Dermis microvascular lymphatic vessel endothelial cell (primary cell): ENCODE measurements at regions not wholly inside any gene's neighbourhood (a gene's known extent, or its start where the extent isn't known, plus 50 kb on each side); places are given as distances from the start of the nearest gene placed in this dataset.
"Not testable (repeated sequence)": the region's sequence is repeated elsewhere in the genome, so short reads cannot be mapped to it uniquely, and the experiment has no call there.

Experiments used
- DNase-seq, 2 donors: peaks; one replicate each; pipeline versions ENCODE4 v3.0.0 to v3.0.0-alpha.2; 2010; ENCODE audit warnings: low read depth in 2 of 2

DNA sequence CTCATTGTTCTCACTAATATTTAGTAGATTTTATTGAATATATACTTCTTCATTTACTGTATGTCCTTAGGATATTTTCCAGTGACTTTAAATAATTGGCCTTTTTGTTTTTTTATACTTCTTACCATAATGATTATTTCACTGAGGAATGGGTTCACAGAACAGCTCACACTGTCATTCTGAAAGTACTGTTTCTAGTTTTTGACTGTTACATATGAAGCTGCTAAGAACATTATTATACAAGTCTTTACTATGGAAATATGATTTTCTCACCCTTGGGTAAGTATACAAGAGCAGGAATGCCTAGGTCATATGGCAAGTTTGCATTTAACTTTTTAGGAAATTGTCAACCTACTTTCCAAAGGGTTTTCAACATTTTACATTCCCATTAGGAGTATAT, 343.1 kb downstream of the CCER1 start:
- DNase-seq: no peak

DNA sequence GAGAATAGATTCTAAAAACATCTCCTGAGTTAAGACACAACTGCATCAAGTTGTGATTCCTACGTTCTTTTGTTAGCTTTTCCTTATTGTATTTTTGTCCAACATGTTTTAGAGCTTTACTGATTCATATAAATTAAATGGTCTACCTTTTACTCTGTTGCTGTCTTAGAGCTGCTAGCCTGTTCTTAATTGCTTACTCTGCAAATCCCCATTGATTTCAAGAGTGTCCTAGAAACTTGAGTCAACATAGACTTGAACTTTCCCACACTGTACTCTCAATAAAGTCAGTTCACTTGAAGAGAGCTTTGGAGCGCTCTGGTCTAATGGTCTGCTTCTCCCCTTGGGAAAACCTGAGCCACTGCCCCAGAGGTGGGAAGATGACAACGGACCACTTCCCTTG, 343.9 kb downstream of the CCER1 start:
- DNase-seq: no peak

DNA sequence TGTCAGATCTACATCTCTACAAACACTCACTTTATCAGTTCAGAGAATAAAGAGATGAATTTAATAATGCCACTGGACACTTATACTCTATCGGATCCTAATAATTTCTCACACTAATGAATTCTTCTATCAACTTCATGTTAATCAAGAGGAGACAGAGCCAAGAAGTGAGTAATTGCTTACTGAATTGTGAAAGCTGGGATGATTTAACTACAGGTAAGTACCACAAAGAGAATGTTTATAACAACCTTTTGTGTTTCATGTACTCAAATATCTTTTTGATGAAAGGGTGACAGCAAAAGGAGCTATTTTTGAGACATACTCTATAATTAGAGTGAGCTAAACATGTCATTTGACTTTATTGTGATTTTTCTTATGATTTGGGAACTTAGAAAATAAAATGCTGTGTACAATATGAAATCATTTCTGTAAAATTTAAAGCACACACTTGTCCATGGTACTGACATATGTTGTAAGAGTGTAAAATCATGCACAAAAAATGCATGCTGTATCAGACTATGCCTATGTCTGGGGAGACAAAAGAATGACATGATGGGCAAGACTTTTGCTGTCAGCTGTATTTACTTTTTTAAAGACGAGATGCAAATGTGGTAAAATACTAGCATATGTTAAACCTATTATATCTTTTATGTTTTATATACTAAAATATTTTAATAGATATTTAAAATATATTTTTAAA, 361.2 kb downstream of the CCER1 start:
- no peak for DNase-seq

DNA sequence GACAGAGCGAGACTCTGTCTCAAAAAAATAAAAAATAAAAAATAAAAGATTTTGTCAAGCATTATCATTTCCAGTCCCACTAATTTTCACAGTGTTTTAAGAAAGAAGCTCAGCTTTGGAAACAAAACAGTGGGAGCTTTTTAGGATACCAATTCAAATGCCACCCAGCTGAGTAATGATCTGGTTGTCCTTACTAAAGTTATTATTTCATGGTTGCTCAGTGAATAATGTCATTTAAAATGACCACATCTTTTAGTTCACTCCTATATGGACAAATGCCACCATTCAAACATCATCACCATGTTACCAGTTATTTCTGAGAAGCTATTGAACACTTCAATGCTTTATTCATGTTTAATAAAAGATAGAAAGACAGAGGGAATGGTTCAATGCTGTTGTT, 365.0 kb downstream of the CCER1 start:
- DNase-seq: no peak

DNA sequence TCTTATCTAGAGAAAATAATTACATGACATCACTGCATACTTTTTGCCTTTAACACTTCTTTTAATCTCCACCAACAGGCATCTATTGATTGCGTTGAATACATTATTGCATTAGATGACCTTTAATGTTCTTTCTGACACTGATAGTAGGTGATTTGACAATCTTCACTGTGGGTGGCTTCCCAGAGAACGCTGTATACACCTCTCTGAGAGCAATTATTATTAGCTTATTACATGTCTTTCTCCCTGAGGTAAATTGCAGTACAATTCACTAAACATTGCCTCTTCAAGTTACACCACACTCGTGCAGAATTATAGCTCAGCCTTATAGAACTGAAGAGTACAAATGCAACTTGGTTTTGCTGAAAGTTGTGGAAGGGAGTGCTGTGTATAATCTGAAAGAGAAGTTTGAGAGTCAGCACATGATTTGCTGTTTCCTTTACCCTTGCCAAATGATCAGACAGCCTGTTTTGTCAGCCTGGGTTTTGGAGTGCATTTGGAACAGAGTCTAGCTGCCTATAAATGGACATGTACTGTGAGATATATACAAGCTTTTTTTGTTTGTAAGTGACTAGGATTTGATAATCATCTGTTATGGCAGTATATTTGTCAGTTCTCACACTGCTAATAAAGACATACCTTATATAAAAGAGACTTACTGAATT, 369.2 kb downstream of the CCER1 start:
- DNase-seq: peak; percentile 26 to 36

DNA sequence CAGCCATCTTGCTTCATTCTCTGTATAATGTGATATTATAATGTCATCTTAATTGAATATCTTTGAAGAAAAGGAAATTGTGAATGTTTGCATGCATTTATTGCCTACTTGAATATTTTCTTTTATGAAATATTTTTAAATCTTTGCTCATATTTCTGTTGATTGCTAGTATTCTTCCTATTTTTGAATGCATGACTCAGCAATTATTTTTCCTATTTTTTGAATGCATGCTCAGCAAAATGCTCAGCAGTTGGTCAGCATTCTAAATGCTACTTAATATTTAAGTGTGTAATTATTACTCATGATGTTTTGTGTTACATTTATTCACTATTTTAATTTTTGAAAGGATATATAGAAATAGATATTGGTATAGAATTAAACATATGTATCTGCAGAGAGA, 378.3 kb downstream of the CCER1 start:
- DNase-seq: no peak

DNA sequence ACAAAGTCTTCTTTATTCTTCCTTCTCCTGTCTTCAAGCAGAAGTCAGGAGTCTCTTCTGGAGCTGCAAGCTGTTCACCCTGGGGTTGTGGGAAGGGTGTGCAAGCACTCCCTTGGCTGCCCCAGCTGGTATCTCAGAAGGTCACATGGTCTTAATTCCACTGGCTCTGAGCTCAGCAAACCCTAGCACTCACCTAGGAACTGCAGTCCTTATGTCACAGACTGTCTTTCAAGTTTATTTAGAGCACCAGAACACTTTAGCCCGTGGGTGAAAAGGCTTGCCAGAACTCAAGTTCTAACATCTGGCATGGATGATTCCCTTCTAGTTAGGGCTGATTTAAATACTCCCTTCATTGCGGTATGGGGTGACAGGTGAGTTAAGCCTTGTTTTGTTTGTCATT, 379.0 kb downstream of the CCER1 start:
- DNase-seq: no peak

DNA sequence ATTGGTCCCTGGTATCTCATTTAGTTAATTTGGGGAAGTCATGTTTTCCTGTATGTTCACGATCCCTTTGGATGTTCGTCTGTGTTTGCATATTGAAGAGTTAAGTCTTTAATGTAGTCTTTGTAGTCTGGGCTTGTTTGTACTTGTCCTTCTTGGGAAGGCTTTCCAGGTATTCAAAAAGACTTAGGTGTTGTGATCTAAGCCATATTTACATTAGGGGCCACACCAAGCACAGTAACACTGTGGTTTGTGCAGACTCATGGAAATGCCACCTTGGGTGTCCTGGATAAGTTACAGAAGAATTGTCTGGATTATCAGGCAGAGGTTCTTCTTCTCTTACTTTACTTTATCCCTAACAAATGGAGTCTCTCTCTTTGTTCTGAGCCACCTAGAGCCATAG, 380.3 kb downstream of the CCER1 start:
- DNase-seq: no peak

DNA sequence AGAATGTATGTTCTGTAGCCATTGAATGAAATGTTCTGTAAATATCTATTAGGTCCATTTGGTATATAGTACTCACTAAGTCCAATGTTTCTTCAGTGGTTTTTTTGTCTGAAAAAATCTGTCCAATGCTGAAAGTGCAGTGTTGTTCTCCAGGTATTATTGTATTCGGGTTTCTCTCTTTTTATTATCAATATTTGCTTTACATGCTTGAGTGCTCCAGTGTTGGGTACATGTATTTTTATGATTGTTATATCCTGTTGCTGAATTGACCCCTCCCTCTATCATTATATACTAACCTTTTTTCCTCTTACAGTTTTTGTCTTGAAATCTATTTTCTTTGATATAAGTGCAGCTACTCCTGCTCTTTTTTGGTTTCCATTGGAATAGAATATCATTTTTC, 382.2 kb downstream of the CCER1 start:
- no peak for DNase-seq

DNA sequence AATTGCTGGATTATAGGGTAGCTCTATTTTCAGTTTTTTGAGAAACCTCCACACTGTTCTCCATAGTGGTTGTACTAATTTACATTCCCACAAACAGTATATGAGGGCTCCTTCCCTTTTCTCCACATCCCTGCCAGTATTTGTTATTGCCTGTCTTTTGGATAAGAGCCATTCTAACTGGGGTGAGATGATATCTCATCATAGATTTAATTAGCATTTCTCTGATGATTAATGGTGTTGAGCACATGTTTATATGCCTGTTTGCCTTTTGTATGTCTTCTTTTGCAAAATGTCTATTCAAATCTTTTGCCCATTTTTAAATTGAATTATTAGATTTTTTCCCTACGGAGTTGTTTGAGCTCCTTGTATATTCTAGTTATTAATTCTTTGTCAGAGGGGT, 385.3 kb downstream of the CCER1 start:
- no peak for DNase-seq

DNA sequence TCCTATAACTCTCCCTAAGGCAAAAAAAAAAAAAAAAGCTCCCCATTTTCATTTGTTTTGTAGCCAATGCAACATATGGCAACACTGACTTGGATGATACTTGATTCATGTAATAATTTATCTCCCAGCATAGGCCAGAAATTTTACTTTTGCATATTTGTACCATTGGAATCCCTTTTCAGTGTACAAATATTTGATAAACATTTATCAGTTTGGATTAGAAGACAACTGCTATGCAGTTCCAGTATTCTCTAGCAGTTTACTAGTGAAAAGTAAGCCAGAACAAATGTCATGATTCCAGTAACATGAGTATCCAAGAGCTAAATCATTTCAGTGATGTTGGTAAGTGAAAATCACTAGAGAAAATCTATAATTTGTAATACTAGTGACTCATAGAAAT, 392.3 kb downstream of the CCER1 start:
- no peak for DNase-seq

DNA sequence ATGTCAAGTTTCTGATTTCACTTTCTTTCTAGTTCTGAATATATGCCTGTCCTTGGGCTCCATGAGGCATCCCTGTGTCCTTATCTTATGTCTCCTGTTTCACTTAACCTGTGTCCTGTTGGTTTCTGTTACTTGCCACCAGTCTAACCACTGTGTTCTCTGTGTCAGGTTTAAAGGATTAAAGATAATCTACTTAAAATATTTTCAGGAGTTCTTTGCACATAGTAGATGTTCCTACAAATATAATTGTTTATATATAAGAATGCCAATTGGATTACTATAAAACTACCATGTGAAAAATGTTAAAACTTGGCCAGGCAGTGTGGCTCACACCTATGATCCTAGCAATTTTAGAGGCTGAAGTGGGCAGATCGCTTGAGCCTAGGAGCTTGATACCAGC, 406.4 kb downstream of the CCER1 start:
- no peak for DNase-seq

DNA sequence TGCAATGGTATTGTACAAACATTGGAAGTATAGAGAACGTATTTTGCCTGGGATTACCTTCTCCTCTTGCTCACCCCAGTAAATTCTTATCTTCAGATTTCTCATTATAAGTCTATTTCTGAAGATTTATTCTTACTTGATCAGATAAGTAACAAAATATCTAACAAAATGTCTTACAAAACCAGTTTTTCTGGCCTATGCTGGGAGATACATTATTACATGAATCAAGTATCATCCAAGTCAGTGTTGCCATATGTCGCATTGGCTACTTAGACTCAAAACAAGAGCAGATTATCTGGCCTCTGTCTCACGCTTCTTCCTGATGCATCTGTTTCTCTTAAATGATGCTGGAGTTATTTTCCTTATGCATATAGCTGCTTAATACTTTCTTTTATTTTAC, 408.5 kb downstream of the CCER1 start:
- no peak for DNase-seq

DNA sequence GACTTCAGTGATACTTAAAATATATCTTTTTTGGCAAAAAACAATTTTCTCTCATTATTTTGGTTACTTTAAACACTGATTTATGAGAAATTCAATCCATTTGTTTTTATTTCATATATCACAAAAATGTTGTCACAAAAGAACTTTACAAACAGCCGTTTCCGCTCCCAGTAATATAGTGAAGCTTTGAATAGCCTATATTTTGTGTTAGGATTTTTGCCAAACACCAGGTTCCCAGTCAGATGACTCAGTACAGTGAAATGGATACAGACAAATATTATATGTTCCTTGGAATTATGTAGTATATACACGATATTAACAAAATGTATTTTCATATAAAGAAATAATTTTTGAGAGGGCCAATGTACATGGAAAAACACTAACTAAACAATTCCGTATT, 411.1 kb downstream of the CCER1 start:
- DNase-seq: peak; percentile 31 to 82

DNA sequence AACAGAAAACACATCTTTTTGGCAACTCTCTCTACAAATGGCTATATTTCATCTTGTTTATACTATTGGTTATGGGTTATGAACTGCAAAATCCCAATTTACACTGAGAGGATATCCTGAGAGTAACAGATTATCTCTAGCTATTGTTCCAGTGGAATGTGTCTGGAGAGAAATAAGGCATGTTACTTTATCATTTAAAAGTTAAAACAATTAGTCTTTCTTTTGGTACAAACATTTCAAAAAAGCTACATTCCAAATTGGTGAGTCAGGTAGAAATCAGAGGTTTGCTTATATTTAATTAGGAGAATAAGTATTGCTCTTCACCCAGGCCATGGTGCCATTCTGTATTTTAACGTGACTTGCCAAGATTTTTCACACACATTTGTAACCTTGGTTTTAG, 411.6 kb downstream of the CCER1 start:
- DNase-seq: peak; percentile 46 to 82

DNA sequence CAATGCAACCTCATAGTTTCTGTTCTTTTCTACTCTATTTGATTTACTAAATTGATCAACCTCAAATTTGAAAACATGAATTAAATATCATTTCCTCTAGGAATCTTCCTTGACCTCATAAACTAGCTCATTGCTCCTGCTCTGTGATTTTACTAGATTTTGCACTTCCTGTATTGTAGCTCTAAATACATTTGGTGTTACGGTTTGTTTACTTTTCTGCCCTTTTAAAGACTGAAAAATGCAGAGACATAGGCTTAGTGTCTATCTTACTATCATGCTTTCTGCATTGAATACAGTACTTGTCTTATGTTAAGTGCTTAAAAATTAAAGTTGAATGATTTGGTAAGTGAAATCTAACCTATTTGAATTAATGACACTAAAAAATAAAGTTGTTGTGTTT, 412.1 kb downstream of the CCER1 start:
- not testable (repeated sequence) for DNase-seq

DNA sequence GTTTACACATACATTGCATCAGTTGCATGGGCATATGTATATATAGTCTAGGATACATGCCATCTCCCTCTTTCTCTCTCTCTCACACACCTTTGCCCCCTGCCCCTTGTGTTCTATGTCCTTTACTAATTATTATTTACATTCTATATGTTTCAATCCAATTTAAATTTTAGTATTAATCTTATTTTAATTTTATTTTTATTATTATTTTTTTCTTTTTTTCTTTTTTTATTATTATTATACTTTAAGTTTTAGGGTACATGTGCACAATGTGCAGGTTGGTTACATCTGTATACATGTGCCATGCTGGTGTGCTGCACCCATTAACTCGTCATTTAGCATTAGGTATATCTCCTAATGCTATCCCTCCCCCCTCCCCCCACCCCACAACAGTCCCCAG, 421.1 kb downstream of the CCER1 start:
- DNase-seq: not testable (repeated sequence)

DNA sequence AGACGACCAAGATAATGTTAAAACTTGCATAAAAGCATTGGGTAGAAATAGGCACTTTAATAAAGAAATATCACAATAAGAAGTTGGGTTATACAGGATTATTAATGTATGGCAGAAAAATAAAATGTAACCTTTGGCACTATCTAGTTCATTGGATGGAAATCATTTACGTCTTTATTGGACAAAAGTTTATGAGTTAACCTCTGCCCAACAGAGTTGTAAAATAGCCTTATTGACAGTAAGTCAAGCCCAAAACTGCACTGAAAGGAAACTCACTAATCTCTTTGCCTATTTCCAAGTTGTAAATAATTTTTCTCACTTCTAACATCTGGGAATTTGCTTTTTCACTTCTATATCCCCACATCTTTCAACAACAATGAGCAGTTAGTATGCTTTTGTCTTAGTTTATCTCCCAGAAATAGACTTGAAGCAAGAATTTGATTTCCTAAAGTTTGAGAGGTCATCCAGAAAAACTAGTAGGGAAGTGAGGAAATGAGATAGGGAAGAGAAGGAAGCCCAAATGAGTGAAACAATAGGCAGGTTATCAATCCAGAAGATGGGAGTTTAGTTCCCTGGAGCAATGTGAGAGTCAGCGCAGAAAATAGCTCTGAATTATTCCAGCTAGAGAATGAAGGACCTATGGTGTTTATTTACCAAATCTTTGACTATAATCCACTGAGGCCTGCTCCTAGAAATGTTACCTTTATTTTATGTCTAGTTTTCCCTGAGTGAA, 434.8 kb downstream of the CCER1 start:
- DNase-seq: no peak

DNA sequence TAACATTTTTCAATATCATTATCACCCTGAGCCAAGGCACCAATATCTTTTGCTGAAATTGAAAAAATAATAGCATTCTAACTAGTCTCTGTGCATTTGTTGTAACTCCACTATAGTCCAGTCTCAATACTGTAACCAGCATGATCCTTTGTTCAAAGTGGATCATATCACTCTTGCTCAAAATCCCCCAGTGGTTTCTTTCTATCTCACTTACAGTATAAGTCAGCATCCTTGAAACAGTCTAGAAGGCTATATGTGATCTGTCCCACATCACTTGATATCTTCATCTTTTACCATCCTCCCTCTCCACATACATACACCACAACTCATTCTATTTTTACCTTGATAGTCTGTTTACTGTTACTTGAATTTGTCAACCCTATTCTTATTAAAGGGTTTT, 435.7 kb downstream of the CCER1 start:
- DNase-seq: no peak

DNA sequence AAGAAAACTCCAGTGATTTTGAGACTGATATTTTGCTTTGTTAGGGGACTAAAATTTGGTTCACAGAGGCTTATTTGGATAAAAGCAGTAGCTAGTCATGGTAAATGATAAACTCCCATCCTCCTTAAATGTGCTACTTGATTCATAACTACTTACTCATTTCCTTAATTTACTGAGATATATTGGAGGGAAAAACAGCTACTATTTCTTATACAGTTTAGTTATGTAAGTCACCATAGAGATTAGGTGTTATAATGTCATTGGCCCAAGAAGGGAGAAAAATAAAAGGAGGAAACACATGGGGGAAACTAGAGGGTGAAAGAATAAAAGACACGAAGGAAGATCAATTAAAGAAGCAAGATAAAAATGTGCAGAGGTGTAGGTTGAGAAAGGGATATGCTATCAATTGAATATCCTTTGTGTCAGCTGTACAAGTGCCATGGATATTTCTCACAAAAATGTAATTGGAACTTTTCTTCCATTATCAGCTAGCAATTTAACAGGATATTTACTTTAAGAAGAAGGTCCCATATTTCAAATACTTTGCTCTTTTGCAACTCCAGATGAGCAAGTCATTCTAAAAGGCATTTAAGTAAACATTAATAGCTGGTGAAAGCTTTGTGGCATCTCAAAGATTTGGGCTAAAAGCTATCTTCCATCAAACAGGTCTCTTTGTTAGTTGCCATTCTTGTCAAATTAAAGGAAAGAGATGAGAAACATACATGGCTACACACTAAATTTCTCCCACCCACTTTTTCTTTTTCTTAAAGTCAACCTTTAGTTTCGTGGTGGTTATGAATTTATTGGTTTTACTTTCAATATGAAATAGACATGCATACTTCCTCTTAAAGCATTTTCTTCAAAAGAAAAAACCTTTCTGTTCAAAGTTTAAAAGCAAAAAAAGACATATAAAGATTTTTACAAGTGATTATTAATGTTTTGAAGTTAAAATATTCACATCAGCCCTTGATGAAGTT, 439.5 kb downstream of the CCER1 start:
- peak in 1 of 2 donors; percentile 78 for DNase-seq

DNA sequence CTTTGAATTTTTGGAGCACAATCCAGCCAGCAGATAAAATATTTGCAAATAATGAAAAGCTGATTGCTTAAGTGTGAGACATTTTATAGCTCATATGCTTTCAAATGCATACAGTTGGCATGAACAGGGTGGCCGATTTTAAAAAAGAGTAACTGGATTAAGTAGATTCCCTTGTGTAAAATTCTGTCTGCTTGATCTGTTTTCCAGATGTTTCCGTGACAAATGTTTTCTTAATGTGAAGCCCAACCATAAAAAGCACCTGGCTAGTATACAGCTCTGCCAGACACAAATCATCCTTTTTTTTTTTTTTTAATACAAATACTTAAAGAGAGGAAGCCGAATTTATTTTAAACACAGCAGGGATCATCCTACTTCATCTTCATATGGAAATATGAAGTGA, 440.7 kb downstream of the CCER1 start:
- peak; percentile 38 to 81 for DNase-seq

DNA sequence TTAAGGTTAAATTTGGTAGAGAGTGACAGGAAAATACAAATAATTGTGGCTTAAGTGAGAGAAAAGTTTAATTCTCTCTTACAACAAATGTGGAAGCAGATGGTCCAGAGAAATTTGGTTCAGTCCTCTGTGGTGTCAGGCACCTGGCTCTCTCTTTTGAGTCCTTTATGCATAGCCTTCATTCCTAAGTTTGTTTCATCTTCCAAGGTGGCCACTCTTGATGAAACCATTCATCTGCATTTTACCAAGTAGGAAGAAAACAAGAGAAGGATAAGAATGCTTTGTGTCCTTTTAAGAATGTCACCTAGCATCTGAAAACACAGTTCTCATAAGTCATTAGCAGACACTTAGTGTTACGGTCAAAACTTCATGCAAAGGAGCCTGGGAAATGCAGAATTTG, 442.5 kb downstream of the CCER1 start:
- DNase-seq: no peak
